PC-9 (cell line): ENCODE measurements at regions not wholly inside any gene's neighbourhood (a gene's known extent, or its start where the extent isn't known, plus 50 kb on each side); places are given as distances from the start of the nearest gene placed in this dataset.

Experiments
- BruUV-seq: library from RNA; stranded (reverse); fragments of 400-500 nt; replicated peaks from 2 replicates; lab custom pipeline; 2021; lab: Mats Ljungman, UMichigan
- CTCF ChIA-PET: fragments of 300-600 bp; sonication (Branson Sonifier 250); formaldehyde crosslinking; loops from one replicate; lab custom pipeline; 2022; ENCODE audit warnings: antibody characterized with exemption; lab: Charles Lee
- POLR2A ChIA-PET: fragments of 300-600 bp; sonication (Branson Sonifier 250); formaldehyde crosslinking; loops from one replicate; lab custom pipeline; 2022; ENCODE audit warnings: antibody characterized with exemption; ENCODE audit not compliant: unreplicated experiment; lab: Charles Lee
- DNase-seq, 2 experiments: peaks; one replicate each; pipeline versions ENCODE4 v3.0.0 to v3.0.0-alpha.2; 2015 to 2022; ENCODE audit warnings: mixed read lengths in 1 of 2
- H2AFZ ChIP-seq: fragments of 200-600 bp; sonication (generic); 2 replicates; pipeline ENCODE4 v1.8.1; 2017; ENCODE audit warnings: antibody characterized with exemption
- H3F3A ChIP-seq: fragments of 200-600 bp; sonication (generic); 2 replicates; pipeline ENCODE4 v1.8.1; 2017; ENCODE audit warnings: antibody characterized with exemption, mild to moderate bottlenecking, low read depth; ENCODE audit not compliant: insufficient read depth
- H3K27ac ChIP-seq: fragments of 200-600 bp; sonication (generic); 2 replicates; pipeline ENCODE4 v1.6.1; 2016; ENCODE audit warnings: mixed run types
- H3K27me3 ChIP-seq: fragments of 200-600 bp; sonication (generic); 2 replicates; pipeline ENCODE4 v1.6.1; 2016; ENCODE audit warnings: low read depth, mixed run types; ENCODE audit not compliant: insufficient read depth
- H3K36me3 ChIP-seq: fragments of 200-600 bp; sonication (generic); 2 replicates; pipeline ENCODE4 v1.6.1; 2016; ENCODE audit warnings: low read depth, mixed run types
- H3K4me1 ChIP-seq: fragments of 200-600 bp; sonication (generic); replicated peaks from 2 replicates; pipeline ENCODE4 v1.6.1; 2016; ENCODE audit warnings: mixed run types; ENCODE audit not compliant: insufficient read depth
- H3K4me2 ChIP-seq: fragments of 200-600 bp; sonication (generic); 2 replicates; pipeline ENCODE4 v1.6.1; 2017; ENCODE audit warnings: mixed run types
- H3K4me3 ChIP-seq: fragments of 200-600 bp; sonication (generic); 2 replicates; pipeline ENCODE4 v1.6.1; 2016; ENCODE audit warnings: mixed run types
- H3K79me2 ChIP-seq: fragments of 200-600 bp; sonication (generic); 2 replicates; pipeline ENCODE4 v1.6.1; 2017; ENCODE audit warnings: low read depth, mixed run types
- H3K9me2 ChIP-seq: fragments of 200-600 bp; sonication (generic); 2 replicates; pipeline ENCODE4 v1.8.1; 2017; ENCODE audit warnings: mild to moderate bottlenecking; ENCODE audit not compliant: insufficient read depth
- H3K9me3 ChIP-seq: fragments of 200-600 bp; sonication (generic); 2 replicates; pipeline ENCODE4 v1.8.1; 2016; ENCODE audit warnings: low read depth; ENCODE audit not compliant: insufficient read depth
- H4K20me1 ChIP-seq: fragments of 200-600 bp; sonication (generic); 2 replicates; pipeline ENCODE4 v1.8.1; 2017; ENCODE audit not compliant: insufficient read depth
- CTCF ChIP-seq: fragments of 200-600 bp; sonication (generic); conservative IDR thresholded peaks from 2 replicates; pipeline ENCODE4 v1.6.1; 2017; ENCODE audit warnings: mixed run types, antibody characterized with exemption, mild to moderate bottlenecking, moderate library complexity
- EZH2 ChIP-seq: fragments of 200-600 bp; sonication (generic); IDR thresholded peaks from 2 replicates; pipeline ENCODE4 v1.8.0; 2017; ENCODE audit warnings: antibody characterized with exemption, low read depth
- intact Hi-C: fragments of 100-400 bp; cut with micrococcal nuclease; formaldehyde crosslinking; loops from one replicate; pipeline ENCODE4 v1.10.0; 2022; ENCODE audit not compliant: unreplicated experiment

DNA sequence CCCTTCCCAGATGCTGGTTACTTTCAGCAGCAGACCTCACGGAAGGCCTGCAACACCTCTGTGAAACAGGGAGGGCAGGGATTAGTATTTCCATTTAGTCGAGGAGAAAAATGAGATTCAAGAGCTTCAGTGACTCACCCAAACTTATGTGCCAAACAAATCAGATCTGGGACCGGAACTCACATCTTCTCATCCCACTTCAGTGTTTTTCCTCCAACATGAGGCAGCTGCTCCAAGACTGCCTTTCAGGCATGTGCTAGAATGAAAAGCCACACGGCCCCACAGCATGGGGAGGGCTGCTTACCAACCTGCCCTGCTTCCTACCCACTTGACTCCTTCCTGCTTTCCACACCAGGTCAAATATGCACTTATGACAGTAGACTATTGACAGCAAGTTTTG lies 129.4 kb upstream of the SLC24A5 start:
- Histone ChIP-seq H3K4me2 (no peak overlapping the region), H3K27ac (no peak overlapping the region), H3K9me3 (no peaks in the 10 kb centered on the region), H3F3A (no peaks in the 10 kb centered on the region), H4K20me1 (no peaks in the 10 kb centered on the region), H3K9me2 (no peaks in the 10 kb centered on the region), H3K36me3 (no peaks in the 10 kb centered on the region), H3K4me3 (no peak overlapping the region), H3K27me3 (no peaks in the 10 kb centered on the region), H3K79me2 (no peaks in the 10 kb centered on the region), H3K4me1 (no peaks in the 10 kb centered on the region), H2AFZ (no peak overlapping the region)
- CTCF ChIA-PET = no interaction called here
- TF ChIP-seq CTCF = no peak
- no peak for TF ChIP-seq EZH2
- DNase-seq = no peak
- no TSS peak for BruUV-seq
- intact Hi-C loops = no loop called here
- POLR2A ChIA-PET = no interaction called here

DNA sequence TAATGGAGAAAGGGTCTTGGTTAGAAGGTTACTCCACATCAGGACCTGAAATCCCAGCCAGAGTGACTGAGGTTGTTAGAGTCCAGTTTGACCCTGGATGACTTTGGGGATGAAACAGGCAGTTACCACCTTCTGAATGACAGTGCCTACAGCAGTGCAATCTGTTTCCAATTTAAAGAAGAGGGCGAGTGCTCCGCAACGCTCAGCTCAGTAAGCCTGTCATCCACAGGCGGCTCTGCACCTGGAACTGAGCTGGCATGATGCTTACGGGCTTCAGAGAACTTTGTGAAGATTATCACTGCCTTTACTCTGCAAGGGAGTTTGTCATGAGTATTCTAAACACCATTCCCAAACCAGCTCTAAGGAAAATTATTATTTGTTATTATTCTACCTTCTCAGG lies 127.7 kb upstream of the SLC24A5 start:
- no peaks in the 10 kb centered on the region for H3K79me2 ChIP-seq
- ChIA-PET CTCF (no interaction called here), POLR2A (no interaction called here)
- H3F3A ChIP-seq = no peaks in the 10 kb centered on the region
- no peaks in the 10 kb centered on the region for H4K20me1 ChIP-seq
- H3K27ac ChIP-seq = no peak overlapping the region
- TF ChIP-seq CTCF (no peak), EZH2 (no peak)
- intact Hi-C loops = no loop called here
- H3K4me1 ChIP-seq = no peaks in the 10 kb centered on the region
- DNase-seq = no peak
- no peaks in the 10 kb centered on the region for H3K9me3 ChIP-seq
- no peak overlapping the region for H3K4me3 ChIP-seq
- no peaks in the 10 kb centered on the region for H3K27me3 ChIP-seq
- H2AFZ ChIP-seq = no peak overlapping the region
- no TSS peak for BruUV-seq
- no peaks in the 10 kb centered on the region for H3K36me3 ChIP-seq
- no peak overlapping the region for H3K4me2 ChIP-seq
- H3K9me2 ChIP-seq = no peaks in the 10 kb centered on the region

- Histone ChIP-seq H3K4me1 (no peaks in the 10 kb centered on the region), H3K79me2 (no peaks in the 10 kb centered on the region), H3K9me2 (no peaks in the 10 kb centered on the region), H3F3A (no peaks in the 10 kb centered on the region), H3K27ac (no peak overlapping the region), H3K4me2 (no peak overlapping the region), H2AFZ (no peak overlapping the region), H3K36me3 (no peaks in the 10 kb centered on the region), H3K9me3 (no peaks in the 10 kb centered on the region), H3K4me3 (no peak overlapping the region), H4K20me1 (no peaks in the 10 kb centered on the region), H3K27me3 (no peaks in the 10 kb centered on the region)
- intact Hi-C loops = no loop called here
- DNase-seq = no peak
- TF ChIP-seq EZH2 (no peak), CTCF (no peak)
- CTCF ChIA-PET = no interaction called here
- POLR2A ChIA-PET = no interaction called here
- BruUV-seq = no TSS peak
Observed at GRCh38 chr15:47997195-47998080, 123.4 kb upstream of the SLC24A5 start.
